ENCODE measurements at regions not wholly inside any gene's neighbourhood (a gene's known extent, or its start where the extent isn't known, plus 50 kb on each side); places are given as distances from the start of the nearest gene placed in this dataset.

GRCh38 chr4:127212701-127213100 is 420.1 kb upstream of the INTU start (continued):
- no peak for TF ChIP-seq STAT6 (CRISPR knock-in tag; conservative IDR thresholded peaks at IDR 0.05; ENCODE audit: low read depth)
- TF ChIP-seq RELA (CRISPR knock-in tag; IDR thresholded peaks at IDR 0.05; ENCODE audit: borderline replicate concordance), result no peak
- no peak for TF ChIP-seq ZNF416 (CRISPR knock-in tag; IDR thresholded peaks at IDR 0.05)

DNA sequence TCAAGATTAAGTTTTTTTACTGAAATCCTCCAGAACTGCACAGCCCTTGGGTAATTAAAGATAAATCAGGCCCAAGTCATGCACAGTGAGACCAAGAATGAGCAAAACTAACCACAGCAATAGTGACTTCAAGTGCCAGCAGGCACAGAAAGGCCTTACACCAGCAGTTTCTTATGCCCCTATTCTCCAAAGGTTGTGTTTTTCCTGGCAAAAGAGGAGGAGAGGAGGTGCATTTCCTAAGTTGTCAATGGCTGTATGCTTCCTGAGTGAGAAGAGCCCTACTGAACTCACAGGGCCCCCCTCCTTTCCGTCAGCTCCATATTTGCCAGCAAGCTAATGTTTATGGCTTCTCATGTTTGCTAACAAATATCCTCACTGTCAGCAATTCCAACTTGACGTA is 418.7 kb upstream of the INTU start:
- no peak overlapping the region for H3K27ac Mint-ChIP-seq
- no peak for ATAC-seq
- TF ChIP-seq ZNF138 (CRISPR knock-in tag; conservative IDR thresholded peaks at IDR 0.05), result no peak
- TF ChIP-seq ESRRA (CRISPR knock-in tag; IDR thresholded peaks at IDR 0.05; ENCODE audit: borderline replicate concordance), result no peak
- TF ChIP-seq TCF7 (CRISPR knock-in tag; IDR thresholded peaks at IDR 0.05; ENCODE audit: low read depth), result no peak
- TF ChIP-seq, protein P1, sequence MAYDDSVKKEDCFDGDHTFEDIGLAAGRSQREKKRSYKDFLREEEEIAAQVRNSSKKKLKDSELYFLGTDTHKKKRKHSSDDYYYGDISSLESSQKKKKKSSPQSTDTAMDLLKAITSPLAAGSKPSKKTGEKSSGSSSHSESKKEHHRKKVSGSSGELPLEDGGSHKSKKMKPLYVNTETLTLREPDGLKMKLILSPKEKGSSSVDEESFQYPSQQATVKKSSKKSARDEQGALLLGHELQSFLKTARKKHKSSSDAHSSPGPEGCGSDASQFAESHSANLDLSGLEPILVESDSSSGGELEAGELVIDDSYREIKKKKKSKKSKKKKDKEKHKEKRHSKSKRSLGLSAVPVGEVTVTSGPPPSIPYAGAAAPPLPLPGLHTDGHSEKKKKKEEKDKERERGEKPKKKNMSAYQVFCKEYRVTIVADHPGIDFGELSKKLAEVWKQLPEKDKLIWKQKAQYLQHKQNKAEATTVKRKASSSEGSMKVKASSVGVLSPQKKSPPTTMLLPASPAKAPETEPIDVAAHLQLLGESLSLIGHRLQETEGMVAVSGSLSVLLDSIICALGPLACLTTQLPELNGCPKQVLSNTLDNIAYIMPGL (CRISPR knock-in tag; IDR thresholded peaks at IDR 0.05), result no peak
- no peak for TF ChIP-seq EMX1 (CRISPR knock-in tag; IDR thresholded peaks at IDR 0.05)
- TF ChIP-seq SMAD4 (CRISPR knock-in tag; IDR thresholded peaks at IDR 0.05), result no peak
- TF ChIP-seq ZNF532 (CRISPR knock-in tag; IDR thresholded peaks at IDR 0.05; ENCODE audit: borderline replicate concordance), result no peak
- no peak for TF ChIP-seq ZNF423 (CRISPR knock-in tag; IDR thresholded peaks at IDR 0.05)
- no peak for TF ChIP-seq MXD4 (CRISPR knock-in tag; IDR thresholded peaks at IDR 0.05; ENCODE audit: borderline replicate concordance)
- H3K27me3 Mint-ChIP-seq (ENCODE audit: low read depth), result no peaks in the 10 kb centered on the region
- ChIA-PET POLR2A (no interaction called here), CTCF (no interaction called here)
- H3K4me1 Mint-ChIP-seq, result peaks cover 8% of the 10 kb centered on the region
- H3K36me3 Mint-ChIP-seq, result no peaks in the 10 kb centered on the region
- peaks cover 14% of the 10 kb centered on the region for H3K9me3 Mint-ChIP-seq
- no peak for DNase-seq (ENCODE audit: low spot score)
- no peak overlapping the region for H3K4me3 Mint-ChIP-seq

DNA sequence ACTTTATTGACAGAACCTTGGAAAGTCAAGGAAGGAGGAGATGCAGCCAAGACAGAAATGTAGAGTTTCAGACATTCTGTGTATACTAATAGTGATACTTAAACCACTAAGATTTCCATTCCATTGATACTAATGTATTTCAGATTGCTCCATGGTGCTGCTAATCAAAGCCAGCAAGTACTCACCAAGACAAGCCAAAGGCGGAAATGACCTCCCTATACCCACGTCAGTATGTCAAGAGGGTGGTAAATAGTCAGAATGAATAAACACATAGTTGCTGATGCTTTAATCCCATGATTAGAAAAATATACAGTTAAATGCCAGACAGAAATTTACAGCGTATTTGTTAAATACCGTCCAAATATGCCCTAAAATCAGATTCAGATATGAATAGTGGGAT is 417.8 kb upstream of the INTU start:
- no peak for TF ChIP-seq MAX (CRISPR knock-in tag; IDR thresholded peaks at IDR 0.05)
- TF ChIP-seq MYBL2 (CRISPR knock-in tag; IDR thresholded peaks at IDR 0.05), result no peak
- TF ChIP-seq, protein P2, sequence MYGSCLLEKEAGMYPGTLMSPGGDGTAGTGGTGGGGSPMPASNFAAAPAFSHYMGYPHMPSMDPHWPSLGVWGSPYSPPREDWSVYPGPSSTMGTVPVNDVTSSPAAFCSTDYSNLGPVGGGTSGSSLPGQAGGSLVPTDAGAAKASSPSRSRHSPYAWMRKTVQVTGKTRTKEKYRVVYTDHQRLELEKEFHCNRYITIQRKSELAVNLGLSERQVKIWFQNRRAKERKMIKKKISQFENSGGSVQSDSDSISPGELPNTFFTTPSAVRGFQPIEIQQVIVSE (CRISPR knock-in tag; IDR thresholded peaks at IDR 0.05; ENCODE audit: borderline replicate concordance), result no peak
- TF ChIP-seq ESRRA (CRISPR knock-in tag; IDR thresholded peaks at IDR 0.05; ENCODE audit: borderline replicate concordance), result no peak
- TF ChIP-seq ZNF219 (CRISPR knock-in tag; IDR thresholded peaks at IDR 0.05; ENCODE audit: borderline replicate concordance), result no peak
- no peak for TF ChIP-seq ZNF232 (CRISPR knock-in tag; IDR thresholded peaks at IDR 0.05)
- no peak for TF ChIP-seq SOX15 (CRISPR knock-in tag; IDR thresholded peaks at IDR 0.05)
- H3K36me3 Mint-ChIP-seq, result no peaks in the 10 kb centered on the region
- CTCF ChIA-PET, result no interaction called here
- H3K27me3 Mint-ChIP-seq (ENCODE audit: low read depth), result no peaks in the 10 kb centered on the region
- peaks cover 7% of the 10 kb centered on the region for H3K9me3 Mint-ChIP-seq
- no peak overlapping the region for H3K27ac Mint-ChIP-seq
- DNase-seq (ENCODE audit: low spot score) (no peak), ATAC-seq (no peak)
- peaks cover 5% of the 10 kb centered on the region for H3K4me1 Mint-ChIP-seq
- no peak overlapping the region for H3K4me3 Mint-ChIP-seq
- POLR2A ChIA-PET, result no interaction called here
